ENCODE measurements at regions not wholly inside any gene's neighbourhood (a gene's known extent, or its start where the extent isn't known, plus 50 kb on each side); places are given as distances from the start of the nearest gene placed in this dataset.

GRCh38 chrX:4450177-4450576, 736.7 kb upstream of the PRKX start (continued):
- TF ChIP-seq EZH2phosphoT487 (IDR thresholded peaks at IDR 0.05; ENCODE audit: borderline replicate concordance, low read depth), result no peak
- TF ChIP-seq FOSL2 (IDR thresholded peaks at IDR 0.05; ENCODE audit: borderline replicate concordance, low read depth), result no peak
- TF ChIP-seq RAD21 (IDR thresholded peaks at IDR 0.05; ENCODE audit: low read length), result no peak
- TF ChIP-seq RXRA (IDR thresholded peaks at IDR 0.05; ENCODE audit: borderline replicate concordance, low read depth), result no peak
- TF ChIP-seq, protein P1, sequence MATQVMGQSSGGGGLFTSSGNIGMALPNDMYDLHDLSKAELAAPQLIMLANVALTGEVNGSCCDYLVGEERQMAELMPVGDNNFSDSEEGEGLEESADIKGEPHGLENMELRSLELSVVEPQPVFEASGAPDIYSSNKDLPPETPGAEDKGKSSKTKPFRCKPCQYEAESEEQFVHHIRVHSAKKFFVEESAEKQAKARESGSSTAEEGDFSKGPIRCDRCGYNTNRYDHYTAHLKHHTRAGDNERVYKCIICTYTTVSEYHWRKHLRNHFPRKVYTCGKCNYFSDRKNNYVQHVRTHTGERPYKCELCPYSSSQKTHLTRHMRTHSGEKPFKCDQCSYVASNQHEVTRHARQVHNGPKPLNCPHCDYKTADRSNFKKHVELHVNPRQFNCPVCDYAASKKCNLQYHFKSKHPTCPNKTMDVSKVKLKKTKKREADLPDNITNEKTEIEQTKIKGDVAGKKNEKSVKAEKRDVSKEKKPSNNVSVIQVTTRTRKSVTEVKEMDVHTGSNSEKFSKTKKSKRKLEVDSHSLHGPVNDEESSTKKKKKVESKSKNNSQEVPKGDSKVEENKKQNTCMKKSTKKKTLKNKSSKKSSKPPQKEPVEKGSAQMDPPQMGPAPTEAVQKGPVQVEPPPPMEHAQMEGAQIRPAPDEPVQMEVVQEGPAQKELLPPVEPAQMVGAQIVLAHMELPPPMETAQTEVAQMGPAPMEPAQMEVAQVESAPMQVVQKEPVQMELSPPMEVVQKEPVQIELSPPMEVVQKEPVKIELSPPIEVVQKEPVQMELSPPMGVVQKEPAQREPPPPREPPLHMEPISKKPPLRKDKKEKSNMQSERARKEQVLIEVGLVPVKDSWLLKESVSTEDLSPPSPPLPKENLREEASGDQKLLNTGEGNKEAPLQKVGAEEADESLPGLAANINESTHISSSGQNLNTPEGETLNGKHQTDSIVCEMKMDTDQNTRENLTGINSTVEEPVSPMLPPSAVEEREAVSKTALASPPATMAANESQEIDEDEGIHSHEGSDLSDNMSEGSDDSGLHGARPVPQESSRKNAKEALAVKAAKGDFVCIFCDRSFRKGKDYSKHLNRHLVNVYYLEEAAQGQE (IDR thresholded peaks at IDR 0.05; ENCODE audit: low read depth, low read length), result no peak
- TF ChIP-seq MEF2A (IDR thresholded peaks at IDR 0.05; ENCODE audit: borderline replicate concordance, low read depth), result no peak
- TF ChIP-seq CHD2 (IDR thresholded peaks at IDR 0.05; ENCODE audit: low read length, partially characterized antibody), result no peak

- TF ChIP-seq FOXM1 (IDR thresholded peaks at IDR 0.05; ENCODE audit: low read depth) (no peak), POLR2AphosphoS5 (IDR thresholded peaks at IDR 0.05; ENCODE audit: low read depth, low read length) (no peak), ELF1 (IDR thresholded peaks at IDR 0.05) (no peak), CTCF (IDR thresholded peaks at IDR 0.05) (no peak), GATA2 (CRISPR knock-in tag; IDR thresholded peaks at IDR 0.05) (no peak), TAF1 (IDR thresholded peaks at IDR 0.05; ENCODE audit: borderline replicate concordance, low read depth, low read length) (no peak)
- Histone ChIP-seq H3K27ac (ENCODE audit: low read depth in 2 of 2, low read length in 1 of 2) (no peak overlapping the region), H3K4me2 (no peak overlapping the region), H3K27me3 (ENCODE audit: insufficient read depth) (no peaks in the 10 kb centered on the region), H3F3A (replicated peaks; ENCODE audit: insufficient read depth) (no peaks in the 10 kb centered on the region), H3K4me1 (ENCODE audit: control insufficient read depth in 1 of 2, insufficient read depth in 2 of 2, low read depth in 1 of 2, low read length in 1 of 2) (no peaks in the 10 kb centered on the region), H3K9me2 (no peaks in the 10 kb centered on the region), H3K4me3 (ENCODE audit: low read depth in 2 of 2, low read length in 1 of 2) (no peak overlapping the region), H3K9me3 (0 out of 2 replicates have a peak, but pooled peaks cover 5% of the 10 kb centered on the region), H3K36me3 (replicated peaks in 1 of 2; ENCODE audit: control insufficient read depth in 1 of 2, insufficient read depth in 2 of 2, low read length in 1 of 2) (no peaks in the 10 kb centered on the region), H3K79me2 (ENCODE audit: insufficient read depth) (no peaks in the 10 kb centered on the region), H3K9ac (no peak overlapping the region), H4K20me1 (ENCODE audit: insufficient read depth) (no peaks in the 10 kb centered on the region), H2AFZ (ENCODE audit: low read depth) (no peak overlapping the region)
- ChIA-PET POLR2A (no interaction called here), CTCF (interaction anchor here (0.7 kb wide), 1 partner anchor 19 kb away, joined by 3 read pairs; no protein-coding TSS in a partner anchor)
- no peak for DNase-seq
- 3% methylated on average over 4 of the region's 4 CpGs for WGBS (ENCODE audit: low lambda C conversion rate)
Observed at GRCh38 chrX:4435905-4436304, 722.5 kb upstream of the PRKX start.

Measured in SK-N-SH (cell line).